CD8-positive, alpha-beta memory T cell (primary cell): ENCODE measurements at regions not wholly inside any gene's neighbourhood (a gene's known extent, or its start where the extent isn't known, plus 50 kb on each side); places are given as distances from the start of the nearest gene placed in this dataset.

Experiments used
- CTCF ChIA-PET: fragments of 350-600 bp; sonication (Branson Sonifier 250); formaldehyde crosslinking; loops from one replicate; lab custom pipeline; 2021; ENCODE audit warnings: antibody characterized with exemption; lab: Charles Lee
- POLR2A ChIA-PET: fragments of 350-600 bp; sonication (Branson Sonifier 250); formaldehyde crosslinking; loops from one replicate; lab custom pipeline; 2021; ENCODE audit warnings: antibody characterized with exemption; lab: Charles Lee
- DNase-seq, 5 donors: peaks; one replicate each; pipeline versions ENCODE4 v3.0.0 to v3.0.0-alpha.2; 2020 to 2022; ENCODE audit warnings: mixed read lengths in 1 of 5
- H3K27ac ChIP-seq: one replicate; pipeline ENCODE4 v1.7.0; 2013; ENCODE audit warnings: low read depth, mild to moderate bottlenecking, low read length, moderate library complexity
- H3K27me3 ChIP-seq: 2 replicates; pipeline ENCODE4 v1.7.0; 2013; ENCODE audit warnings: low read length, mild to moderate bottlenecking; ENCODE audit not compliant: insufficient read depth, poor library complexity, severe bottlenecking
- H3K36me3 ChIP-seq: 2 replicates; pipeline ENCODE4 v1.7.0; 2013; ENCODE audit warnings: mild to moderate bottlenecking, low read length, moderate library complexity; ENCODE audit not compliant: insufficient read depth
- H3K4me1 ChIP-seq: 2 replicates; pipeline ENCODE4 v1.7.0; 2013; ENCODE audit warnings: mild to moderate bottlenecking, low read length, moderate library complexity; ENCODE audit not compliant: insufficient read depth
- H3K4me3 ChIP-seq: 2 replicates; pipeline ENCODE4 v1.7.0; 2013; ENCODE audit warnings: mild to moderate bottlenecking, low read length
- H3K9me3 ChIP-seq: 2 replicates; pipeline ENCODE4 v1.7.0; 2013; ENCODE audit warnings: mild to moderate bottlenecking, low read length
- H3K27ac Mint-ChIP-seq, 8 donors: one replicate each; pipeline ENCODE4 v1.8.0; 2020 to 2021; ENCODE audit warnings: mixed read lengths in 8 of 8, mild to moderate bottlenecking in 6 of 8, inconsistent platforms in 3 of 8, moderate library complexity in 3 of 8
- H3K27me3 Mint-ChIP-seq, 2 donors: one replicate each; pipeline ENCODE4 v1.8.0; 2020 to 2021; ENCODE audit warnings: mixed read lengths in 2 of 2, mild to moderate bottlenecking in 1 of 2, moderate library complexity in 1 of 2
- H3K36me3 Mint-ChIP-seq, 3 donors: one replicate each; pipeline ENCODE4 v1.8.0; 2020 to 2021; ENCODE audit warnings: mixed read lengths in 3 of 3, inconsistent platforms in 1 of 3, mild to moderate bottlenecking in 1 of 3
- H3K4me1 Mint-ChIP-seq, 3 donors: one replicate each; pipeline ENCODE4 v1.8.0; 2020 to 2021; ENCODE audit warnings: mixed read lengths in 3 of 3, inconsistent platforms in 1 of 3, mild to moderate bottlenecking in 1 of 3
- H3K4me3 Mint-ChIP-seq, 7 donors: one replicate each; pipeline ENCODE4 v1.8.0; 2020 to 2021; ENCODE audit warnings: mixed read lengths in 7 of 7, mild to moderate bottlenecking in 6 of 7, moderate library complexity in 4 of 7, inconsistent platforms in 2 of 7
- H3K9me3 Mint-ChIP-seq, 5 donors: one replicate each; pipeline ENCODE4 v1.8.0; 2020 to 2022; ENCODE audit warnings: mixed read lengths in 5 of 5, mild to moderate bottlenecking in 3 of 5, moderate library complexity in 2 of 5, inconsistent platforms in 1 of 5

- POLR2A ChIA-PET: no interaction called here
These were observed 68.7 kb upstream of the ATF3 start for GRCh38 chr1:212539737-212540430.

GRCh38 chr1:212542761-212543187 is 65.8 kb upstream of the ATF3 start:
- peaks cover 2 to 18% of the 10 kb centered on the region in 2 donors for H3K27me3 Mint-ChIP-seq
- Histone ChIP-seq H3K27me3 (peaks cover 5% of the 10 kb centered on the region), H3K4me3 (no peak overlapping the region), H3K4me1 (no peaks in the 10 kb centered on the region), H3K27ac (no peak overlapping the region), H3K36me3 (no peaks in the 10 kb centered on the region), H3K9me3 (no peaks in the 10 kb centered on the region)
- H3K4me1 Mint-ChIP-seq: no peaks in the 10 kb centered on the region
- POLR2A ChIA-PET: no interaction called here
- peaks cover 0 to 1% (median under 1%) of the 10 kb centered on the region in 5 donors for H3K9me3 Mint-ChIP-seq
- H3K36me3 Mint-ChIP-seq: no peaks in the 10 kb centered on the region
- CTCF ChIA-PET: no interaction called here
- DNase-seq: no peak
- no peak overlapping the region for H3K4me3 Mint-ChIP-seq
- H3K27ac Mint-ChIP-seq: no peak overlapping the region

More at GRCh38 chr1:212539737-212540430, 68.7 kb upstream of the ATF3 start:
- Histone ChIP-seq H3K4me3 (no peak overlapping the region), H3K4me1 (no peaks in the 10 kb centered on the region), H3K27me3 (peaks cover 5% of the 10 kb centered on the region), H3K27ac (no peak overlapping the region), H3K36me3 (no peaks in the 10 kb centered on the region), H3K9me3 (no peaks in the 10 kb centered on the region)
- Mint-ChIP-seq H3K9me3 (peaks cover 0 to 7% (median 4%) of the 10 kb centered on the region in 5 donors), H3K36me3 (no peaks in the 10 kb centered on the region), H3K4me3 (no peak overlapping the region), H3K27me3 (peaks cover 5 to 20% of the 10 kb centered on the region in 2 donors), H3K4me1 (no peaks in the 10 kb centered on the region), H3K27ac (no peak overlapping the region)
- CTCF ChIA-PET: interaction anchor here (1.2 kb wide), 1 partner anchor 63 kb away, joined by 3 read pairs; no protein-coding TSS in a partner anchor
- no peak for DNase-seq

- POLR2A ChIA-PET: no interaction called here
- Mint-ChIP-seq H3K9me3 (no peaks in the 10 kb centered on the region), H3K4me1 (no peaks in the 10 kb centered on the region), H3K27ac (no peak overlapping the region), H3K4me3 (no peak overlapping the region), H3K27me3 (peaks cover 2 to 26% of the 10 kb centered on the region in 2 donors), H3K36me3 (no peaks in the 10 kb centered on the region)
- H3K4me1 ChIP-seq: no peaks in the 10 kb centered on the region
- CTCF ChIA-PET: no interaction called here
- no peak overlapping the region for H3K4me3 ChIP-seq
- H3K27me3 ChIP-seq: peaks cover 5% of the 10 kb centered on the region
- H3K36me3 ChIP-seq: no peaks in the 10 kb centered on the region
- no peaks in the 10 kb centered on the region for H3K9me3 ChIP-seq
- H3K27ac ChIP-seq: no peak overlapping the region
- DNase-seq: no peak
These were observed 64.5 kb upstream of the ATF3 start for GRCh38 chr1:212544110-212544509.

- Histone ChIP-seq H3K4me1 (no peaks in the 10 kb centered on the region), H3K27me3 (peaks cover 5% of the 10 kb centered on the region), H3K36me3 (no peaks in the 10 kb centered on the region), H3K9me3 (no peaks in the 10 kb centered on the region), H3K27ac (no peak overlapping the region), H3K4me3 (no peak overlapping the region)
- Mint-ChIP-seq H3K27me3 (peaks cover 3 to 40% of the 10 kb centered on the region in 2 donors), H3K27ac (no peak overlapping the region), H3K36me3 (no peaks in the 10 kb centered on the region), H3K4me3 (no peak overlapping the region), H3K4me1 (no peaks in the 10 kb centered on the region), H3K9me3 (no peaks in the 10 kb centered on the region)
- ChIA-PET POLR2A (no interaction called here), CTCF (no interaction called here)
- no peak for DNase-seq
These were observed 62.5 kb upstream of the ATF3 start for GRCh38 chr1:212545941-212546635.

GRCh38 chr1:212549503-212550017 is 59.0 kb upstream of the ATF3 start:
- Mint-ChIP-seq H3K9me3 (no peaks in the 10 kb centered on the region), H3K27me3 (peaks cover 8 to 45% of the 10 kb centered on the region in 2 donors), H3K36me3 (no peaks in the 10 kb centered on the region), H3K27ac (no peak overlapping the region), H3K4me1 (no peaks in the 10 kb centered on the region), H3K4me3 (no peak overlapping the region)
- CTCF ChIA-PET: no interaction called here
- Histone ChIP-seq H3K9me3 (no peaks in the 10 kb centered on the region), H3K4me3 (no peak overlapping the region), H3K4me1 (no peaks in the 10 kb centered on the region), H3K27ac (no peak overlapping the region), H3K36me3 (no peaks in the 10 kb centered on the region), H3K27me3 (no peaks in the 10 kb centered on the region)
- POLR2A ChIA-PET: no interaction called here
- DNase-seq: no peak

GRCh38 chr1:212551929-212552328 is 56.6 kb upstream of the ATF3 start:
- no peak for DNase-seq
- POLR2A ChIA-PET: no interaction called here
- H3K27ac Mint-ChIP-seq: no peak overlapping the region
- H3K4me3 ChIP-seq: no peak overlapping the region
- H3K4me1 ChIP-seq: no peaks in the 10 kb centered on the region
- no peaks in the 10 kb centered on the region for H3K9me3 ChIP-seq
- no peaks in the 10 kb centered on the region for H3K27me3 ChIP-seq
- no peaks in the 10 kb centered on the region for H3K4me1 Mint-ChIP-seq
- no peak overlapping the region for H3K4me3 Mint-ChIP-seq
- H3K27ac ChIP-seq: no peak overlapping the region
- no peaks in the 10 kb centered on the region for H3K36me3 Mint-ChIP-seq
- peaks cover 8 to 48% of the 10 kb centered on the region in 2 donors for H3K27me3 Mint-ChIP-seq
- no peaks in the 10 kb centered on the region for H3K36me3 ChIP-seq
- CTCF ChIA-PET: no interaction called here
- no peaks in the 10 kb centered on the region for H3K9me3 Mint-ChIP-seq

GRCh38 chr1:212553676-212554075 is 54.9 kb upstream of the ATF3 start:
- H3K9me3 Mint-ChIP-seq: no peaks in the 10 kb centered on the region

GRCh38 chr1:212554401-212554800 is 54.2 kb upstream of the ATF3 start:
- DNase-seq: no peak
- Histone ChIP-seq H3K27me3 (no peaks in the 10 kb centered on the region), H3K9me3 (no peaks in the 10 kb centered on the region), H3K4me3 (no peak overlapping the region), H3K4me1 (peaks cover 9% of the 10 kb centered on the region), H3K27ac (no peak overlapping the region), H3K36me3 (no peaks in the 10 kb centered on the region)
- H3K9me3 Mint-ChIP-seq: no peaks in the 10 kb centered on the region
- no peaks in the 10 kb centered on the region for H3K36me3 Mint-ChIP-seq
- H3K27ac Mint-ChIP-seq: no peak overlapping the region
- peaks cover 7 to 35% of the 10 kb centered on the region in 2 donors for H3K27me3 Mint-ChIP-seq
- no peak overlapping the region for H3K4me3 Mint-ChIP-seq
- ChIA-PET POLR2A (no interaction called here), CTCF (no interaction called here)
- peaks cover 7 to 11% (median 9%) of the 10 kb centered on the region in 3 donors for H3K4me1 Mint-ChIP-seq

More at GRCh38 chr1:212553676-212554075, 54.9 kb upstream of the ATF3 start:
- Mint-ChIP-seq H3K4me3 (no peak overlapping the region), H3K36me3 (no peaks in the 10 kb centered on the region), H3K4me1 (peaks cover 3 to 4% (median 4%) of the 10 kb centered on the region in 3 donors), H3K27ac (no peak overlapping the region), H3K27me3 (peaks cover 8 to 39% of the 10 kb centered on the region in 2 donors)
- H3K27ac ChIP-seq: no peak overlapping the region
- CTCF ChIA-PET: no interaction called here
- peaks cover 5% of the 10 kb centered on the region for H3K4me1 ChIP-seq
- H3K27me3 ChIP-seq: no peaks in the 10 kb centered on the region
- POLR2A ChIA-PET: no interaction called here
- H3K9me3 ChIP-seq: no peaks in the 10 kb centered on the region
- no peak overlapping the region for H3K4me3 ChIP-seq
- DNase-seq: no peak
- H3K36me3 ChIP-seq: no peaks in the 10 kb centered on the region
